ENCODE measurements at regions not wholly inside any gene's neighbourhood (a gene's known extent, or its start where the extent isn't known, plus 50 kb on each side); places are given as distances from the start of the nearest gene placed in this dataset.

DNA sequence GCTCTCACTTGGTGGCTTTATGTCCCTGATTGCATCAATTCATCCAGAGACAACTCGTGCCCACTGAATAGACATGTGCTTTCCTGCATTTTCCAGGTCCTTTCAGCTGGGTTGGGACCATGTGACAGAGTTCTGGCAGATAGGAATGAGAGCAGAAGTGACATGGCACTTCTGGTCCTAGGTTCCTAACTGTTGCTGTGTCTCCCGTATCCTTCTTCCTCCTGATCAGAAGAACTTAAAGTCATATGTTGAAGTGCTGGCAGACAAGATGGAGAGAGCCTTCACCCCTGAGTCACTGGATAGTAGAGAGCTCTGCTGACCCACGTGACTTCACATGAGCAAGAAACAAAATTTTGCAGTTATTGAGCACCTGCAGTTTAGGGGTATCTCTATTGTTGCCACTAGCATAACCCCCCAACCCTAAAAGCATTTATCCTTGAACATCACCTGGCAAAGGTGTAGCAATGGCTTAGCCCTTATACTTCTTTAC lies 80.0 kb downstream of the NREP start:
- DNase-seq (ENCODE audit: low spot score) = no peak

- DNase-seq (ENCODE audit: low spot score) = no peak
These were observed 80.5 kb downstream of the NREP start for GRCh38 chr5:111676466-111676865.

GRCh38 chr5:111675201-111675934 lies 81.6 kb downstream of the NREP start:
- no peak for DNase-seq (ENCODE audit: low spot score)

GRCh38 chr5:111673891-111674626 lies 82.9 kb downstream of the NREP start:
- no peak for DNase-seq (ENCODE audit: low spot score)

DNA sequence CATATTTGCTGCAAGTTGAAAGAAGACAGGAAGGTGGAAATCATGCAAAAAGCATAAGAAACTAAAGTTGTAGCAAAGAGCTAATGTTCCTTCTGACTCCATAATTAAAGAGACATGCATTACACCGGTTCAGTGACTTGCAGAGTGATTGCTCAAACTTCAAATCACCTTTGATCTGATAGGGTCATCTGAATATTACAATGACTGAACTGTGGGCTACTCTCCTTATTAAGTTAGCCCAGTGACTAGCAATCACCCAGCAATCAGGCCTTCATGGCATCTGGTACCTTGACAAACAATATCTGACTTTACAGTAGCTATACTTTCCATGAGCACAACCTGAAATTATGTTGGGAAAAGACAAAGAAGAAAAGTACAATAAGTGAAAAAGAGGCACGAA lies 84.9 kb downstream of the NREP start:
- no peak for DNase-seq (ENCODE audit: low spot score)

DNA sequence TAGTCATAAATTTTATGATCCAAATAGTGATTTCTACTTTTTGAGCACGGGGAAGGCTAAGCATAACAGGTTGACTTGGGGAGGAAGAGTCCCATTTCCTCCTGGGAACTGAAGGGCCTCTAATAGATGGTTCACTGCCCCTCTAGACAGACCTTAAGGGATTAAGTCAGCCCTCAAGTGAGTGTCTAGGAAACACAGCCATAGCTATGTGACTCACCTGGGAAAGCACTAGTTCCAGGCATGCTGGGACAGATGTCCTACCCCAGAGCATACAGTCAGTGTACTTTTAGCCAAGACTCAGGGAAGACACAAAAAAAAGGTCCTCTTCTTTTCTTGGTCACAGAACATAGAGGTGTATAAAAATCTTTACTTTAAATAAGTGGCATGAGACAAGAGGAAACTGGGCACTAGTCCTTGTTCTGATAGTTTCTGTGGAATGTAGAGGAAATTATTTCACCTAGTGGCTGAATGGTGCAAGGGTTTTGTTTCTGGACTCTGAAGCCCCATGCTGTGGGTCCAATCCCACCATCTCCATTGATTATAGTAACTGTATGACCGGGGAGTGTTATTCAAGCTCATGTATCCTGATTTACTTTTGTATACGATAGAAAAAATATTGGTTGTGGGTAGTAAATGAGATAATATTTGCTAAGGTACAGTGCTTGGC lies 86.0 kb downstream of the NREP start:
- no peak for DNase-seq (ENCODE audit: low spot score)

- no peak for DNase-seq (ENCODE audit: low spot score)
These were observed 88.2 kb downstream of the NREP start for GRCh38 chr5:111668477-111669414.

DNA sequence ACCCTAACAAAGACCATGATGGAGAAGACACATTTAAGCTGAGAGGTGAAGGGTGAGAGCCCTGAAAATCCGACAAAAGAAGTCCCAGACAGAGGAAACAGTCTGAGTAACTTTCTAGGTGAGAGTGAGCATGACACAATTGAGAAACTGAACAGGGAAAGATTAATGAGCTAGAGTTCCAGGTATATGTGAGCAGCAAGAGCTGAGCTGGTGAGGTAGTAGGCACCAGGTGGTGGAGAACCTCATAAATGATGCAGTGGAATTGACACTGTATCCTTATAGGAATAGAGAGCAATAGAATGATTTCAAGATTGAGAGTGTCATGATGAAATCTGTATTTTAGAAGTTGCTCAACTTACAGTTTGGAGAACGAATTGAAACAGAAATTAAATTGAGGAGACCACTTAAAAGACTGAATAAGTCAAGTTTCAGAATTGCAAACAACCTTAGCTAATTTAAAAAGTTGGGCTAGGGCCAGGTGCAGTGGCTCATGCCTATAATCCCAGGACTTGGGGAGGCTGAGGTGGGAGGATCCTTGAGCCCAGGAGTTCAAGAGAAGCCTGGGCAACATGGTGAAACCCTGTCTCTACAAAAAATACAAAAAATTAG lies 89.8 kb downstream of the NREP start:
- no peak for DNase-seq (ENCODE audit: low spot score)

- DNase-seq (ENCODE audit: low spot score) = no peak
These were observed 100.4 kb downstream of the NREP start for GRCh38 chr5:111656580-111656979.

GRCh38 chr5:111655169-111655924 lies 101.6 kb downstream of the NREP start:
- DNase-seq (ENCODE audit: low spot score) = no peak

DNA sequence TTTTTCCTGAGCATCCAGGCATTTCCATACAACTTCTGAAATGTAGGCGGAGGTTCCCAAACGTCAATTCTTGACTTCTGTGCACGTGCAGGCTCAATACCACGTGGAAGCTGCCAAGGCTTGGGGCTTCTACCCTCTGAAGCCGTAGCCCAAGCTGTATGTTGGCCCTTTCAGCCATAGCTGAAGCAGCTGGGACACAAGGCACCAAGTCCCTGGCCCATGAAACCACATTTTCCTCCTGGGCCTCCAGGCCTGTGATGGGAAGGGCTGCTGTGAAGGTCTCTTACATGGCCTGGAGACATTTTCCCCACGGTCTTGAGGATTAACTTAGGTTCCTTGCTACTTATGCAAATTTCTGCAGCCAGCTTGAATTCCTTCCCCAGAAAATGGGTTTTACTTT lies 103.6 kb downstream of the NREP start:
- DNase-seq (ENCODE audit: low spot score) = no peak

GRCh38 chr5:111649516-111649915 lies 107.5 kb downstream of the NREP start:
- DNase-seq (ENCODE audit: low spot score) = no peak

GRCh38 chr5:111645303-111645838 lies 111.6 kb downstream of the NREP start:
- DNase-seq (ENCODE audit: low spot score) = no peak

DNA sequence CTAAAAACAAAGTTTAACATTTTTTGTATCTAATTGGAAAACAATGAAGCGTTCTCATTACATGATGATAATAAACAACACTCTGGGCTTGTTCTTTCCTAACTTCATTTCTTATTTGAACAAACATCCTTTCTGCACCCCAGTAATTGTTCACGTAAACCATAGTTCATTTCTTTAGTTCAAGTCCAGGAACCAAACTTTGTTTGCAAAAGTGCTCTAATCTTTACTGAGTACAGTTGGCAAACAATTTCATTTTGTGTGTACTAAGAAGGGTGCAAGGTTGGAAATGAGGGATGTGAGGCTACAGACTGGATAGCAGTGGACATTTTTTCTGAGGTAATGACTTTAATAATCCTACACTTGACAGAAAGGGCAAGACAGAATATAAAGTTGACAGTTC lies 113.5 kb downstream of the NREP start:
- no peak for DNase-seq (ENCODE audit: low spot score)

DNA sequence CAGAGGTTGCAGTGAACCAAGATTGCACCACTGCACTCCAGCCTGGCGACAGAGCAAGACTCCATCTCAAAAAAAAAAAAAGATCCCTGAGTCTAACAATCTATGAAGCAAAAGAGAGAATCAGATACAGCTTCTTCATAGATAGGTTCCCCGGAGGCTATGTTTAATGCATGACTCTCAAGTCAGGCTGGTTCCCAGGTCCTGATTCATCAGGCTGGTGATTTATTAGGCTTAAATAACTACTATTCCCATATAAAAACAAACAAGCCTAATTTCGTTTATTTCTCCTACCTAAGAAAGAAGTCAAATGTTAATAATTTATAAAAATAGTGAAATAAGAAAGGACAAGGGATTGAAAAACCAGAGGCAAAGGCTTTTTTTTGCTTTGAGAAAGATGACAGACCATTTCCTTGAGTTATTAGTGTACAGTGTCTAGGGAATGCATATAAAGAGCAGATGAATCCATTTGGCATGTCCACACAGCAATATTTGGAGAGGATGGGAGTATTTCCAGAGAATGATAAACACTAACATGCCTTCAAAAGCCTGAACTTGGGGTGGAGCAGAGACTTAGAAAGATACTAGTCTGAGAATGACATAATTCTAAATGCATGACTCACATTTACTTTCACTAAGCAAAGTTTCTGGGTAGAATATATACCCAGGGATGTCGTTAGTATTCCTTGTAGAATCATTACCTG lies 115.3 kb downstream of the NREP start:
- DNase-seq (ENCODE audit: low spot score) = no peak

DNA sequence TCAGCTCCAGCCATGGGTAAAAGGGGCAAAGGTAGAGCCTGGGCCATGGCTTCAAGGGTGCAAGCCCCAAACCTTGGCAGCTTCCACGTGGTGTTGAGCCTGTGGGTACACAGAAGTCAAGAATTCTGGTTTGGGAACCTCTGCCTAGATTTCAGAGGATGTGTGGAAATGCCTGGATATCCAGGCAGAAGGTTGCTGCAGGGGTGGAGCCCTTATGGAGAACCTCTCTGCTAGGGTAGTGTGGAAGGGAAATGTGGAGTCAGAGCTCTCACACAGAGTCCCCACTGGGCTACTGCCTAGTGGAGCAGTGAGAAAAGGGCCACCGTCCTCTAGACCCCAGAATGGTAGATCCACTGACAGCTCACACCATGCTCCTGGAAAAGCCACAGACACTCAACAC lies 117.1 kb downstream of the NREP start:
- DNase-seq (ENCODE audit: low spot score) = no peak

- DNase-seq (ENCODE audit: low spot score) = no peak
These were observed 120.3 kb downstream of the NREP start for GRCh38 chr5:111636736-111637135.

DNA sequence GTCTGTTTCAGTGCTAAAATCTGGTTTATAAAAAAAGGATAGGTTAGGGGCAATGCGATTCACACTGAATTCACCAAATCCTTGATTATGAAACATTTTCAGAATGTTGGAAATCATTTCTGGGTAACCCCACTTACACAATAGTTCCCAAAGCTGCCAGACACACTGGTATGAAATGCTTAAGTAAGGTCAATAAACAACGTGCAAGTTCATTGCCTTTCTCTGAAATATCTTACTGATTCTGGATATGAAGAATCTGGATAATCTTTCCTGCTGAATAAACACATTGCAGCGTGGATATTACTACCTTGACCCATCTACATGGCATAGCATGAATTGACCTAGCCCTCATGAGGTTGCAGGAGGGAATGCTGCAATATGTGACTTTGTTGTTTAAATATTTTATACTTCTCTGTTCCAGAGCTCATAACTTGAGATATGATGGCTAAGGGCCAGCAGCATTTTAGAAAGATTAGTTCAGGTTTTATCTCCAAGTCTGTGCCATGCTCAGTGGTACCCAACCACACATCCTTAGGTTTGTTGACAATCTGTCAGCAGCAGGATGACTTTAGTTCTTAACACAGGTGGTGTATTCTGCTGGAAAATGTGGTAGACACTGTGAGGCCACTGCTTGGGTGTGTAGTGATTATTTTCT lies 121.0 kb downstream of the NREP start:
- no peak for DNase-seq (ENCODE audit: low spot score)

Data from COLO829 (cell line).